ENCODE measurements at regions not wholly inside any gene's neighbourhood (a gene's known extent, or its start where the extent isn't known, plus 50 kb on each side); places are given as distances from the start of the nearest gene placed in this dataset.

DNA sequence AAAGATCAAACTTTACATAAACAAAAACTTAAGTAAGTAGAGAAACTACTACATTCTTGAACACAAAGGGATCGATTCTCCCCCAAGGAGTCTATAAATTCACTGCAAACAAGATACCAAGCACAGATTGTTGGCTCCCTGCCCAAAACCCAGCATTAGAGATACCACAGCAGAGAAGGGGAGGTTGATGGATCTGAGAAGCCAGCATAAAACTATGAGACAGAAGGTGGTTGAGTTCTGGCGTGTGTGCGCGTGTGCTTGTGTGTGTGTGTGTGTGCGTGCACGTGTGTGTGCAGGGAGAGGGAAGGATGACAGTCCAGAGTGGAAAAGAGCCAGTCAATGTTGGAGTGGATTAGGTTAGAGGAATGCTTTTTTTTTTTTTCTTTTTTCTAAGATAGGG lies 143.2 kb upstream of the PRR20G start:
- ATAC-seq (no peak), DNase-seq (ENCODE audit: low spot score) (no peak)
- TF ChIP-seq CBFB (CRISPR knock-in tag; IDR thresholded peaks at IDR 0.05; ENCODE audit: low read depth) (no peak), JAZF1 (CRISPR knock-in tag; IDR thresholded peaks at IDR 0.05) (no peak), PRDM15 (CRISPR knock-in tag; IDR thresholded peaks at IDR 0.05) (no peak), ZNF671 (CRISPR knock-in tag; IDR thresholded peaks at IDR 0.05) (no peak), ZNF138 (CRISPR knock-in tag; conservative IDR thresholded peaks at IDR 0.05) (no peak), NR1H2 (CRISPR knock-in tag; IDR thresholded peaks at IDR 0.05) (no peak), TCF7 (CRISPR knock-in tag; IDR thresholded peaks at IDR 0.05; ENCODE audit: low read depth) (no peak), MLX (CRISPR knock-in tag; IDR thresholded peaks at IDR 0.05) (no peak), IRF1 (CRISPR knock-in tag; IDR thresholded peaks at IDR 0.05) (no peak), SP1 (CRISPR knock-in tag; conservative IDR thresholded peaks at IDR 0.05) (no peak), CREM (CRISPR knock-in tag; IDR thresholded peaks at IDR 0.05) (no peak), IRF2 (CRISPR knock-in tag; IDR thresholded peaks at IDR 0.05; ENCODE audit: borderline replicate concordance, low read depth) (no peak), ZNF263 (CRISPR knock-in tag; IDR thresholded peaks at IDR 0.05; ENCODE audit: low read depth) (no peak)
- TF ChIP-seq, protein P1, sequence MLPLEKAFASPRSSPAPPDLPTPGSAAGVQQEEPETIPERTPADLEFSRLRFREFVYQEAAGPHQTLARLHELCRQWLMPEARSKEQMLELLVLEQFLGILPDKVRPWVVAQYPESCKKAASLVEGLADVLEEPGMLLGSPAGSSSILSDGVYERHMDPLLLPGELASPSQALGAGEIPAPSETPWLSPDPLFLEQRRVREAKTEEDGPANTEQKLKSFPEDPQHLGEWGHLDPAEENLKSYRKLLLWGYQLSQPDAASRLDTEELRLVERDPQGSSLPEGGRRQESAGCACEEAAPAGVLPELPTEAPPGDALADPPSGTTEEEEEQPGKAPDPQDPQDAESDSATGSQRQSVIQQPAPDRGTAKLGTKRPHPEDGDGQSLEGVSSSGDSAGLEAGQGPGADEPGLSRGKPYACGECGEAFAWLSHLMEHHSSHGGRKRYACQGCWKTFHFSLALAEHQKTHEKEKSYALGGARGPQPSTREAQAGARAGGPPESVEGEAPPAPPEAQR (CRISPR knock-in tag; IDR thresholded peaks at IDR 0.05), result no peak
- TF ChIP-seq, protein P2, sequence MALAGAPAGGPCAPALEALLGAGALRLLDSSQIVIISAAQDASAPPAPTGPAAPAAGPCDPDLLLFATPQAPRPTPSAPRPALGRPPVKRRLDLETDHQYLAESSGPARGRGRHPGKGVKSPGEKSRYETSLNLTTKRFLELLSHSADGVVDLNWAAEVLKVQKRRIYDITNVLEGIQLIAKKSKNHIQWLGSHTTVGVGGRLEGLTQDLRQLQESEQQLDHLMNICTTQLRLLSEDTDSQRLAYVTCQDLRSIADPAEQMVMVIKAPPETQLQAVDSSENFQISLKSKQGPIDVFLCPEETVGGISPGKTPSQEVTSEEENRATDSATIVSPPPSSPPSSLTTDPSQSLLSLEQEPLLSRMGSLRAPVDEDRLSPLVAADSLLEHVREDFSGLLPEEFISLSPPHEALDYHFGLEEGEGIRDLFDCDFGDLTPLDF (CRISPR knock-in tag; IDR thresholded peaks at IDR 0.05), result no peak
- TF ChIP-seq, protein P3, sequence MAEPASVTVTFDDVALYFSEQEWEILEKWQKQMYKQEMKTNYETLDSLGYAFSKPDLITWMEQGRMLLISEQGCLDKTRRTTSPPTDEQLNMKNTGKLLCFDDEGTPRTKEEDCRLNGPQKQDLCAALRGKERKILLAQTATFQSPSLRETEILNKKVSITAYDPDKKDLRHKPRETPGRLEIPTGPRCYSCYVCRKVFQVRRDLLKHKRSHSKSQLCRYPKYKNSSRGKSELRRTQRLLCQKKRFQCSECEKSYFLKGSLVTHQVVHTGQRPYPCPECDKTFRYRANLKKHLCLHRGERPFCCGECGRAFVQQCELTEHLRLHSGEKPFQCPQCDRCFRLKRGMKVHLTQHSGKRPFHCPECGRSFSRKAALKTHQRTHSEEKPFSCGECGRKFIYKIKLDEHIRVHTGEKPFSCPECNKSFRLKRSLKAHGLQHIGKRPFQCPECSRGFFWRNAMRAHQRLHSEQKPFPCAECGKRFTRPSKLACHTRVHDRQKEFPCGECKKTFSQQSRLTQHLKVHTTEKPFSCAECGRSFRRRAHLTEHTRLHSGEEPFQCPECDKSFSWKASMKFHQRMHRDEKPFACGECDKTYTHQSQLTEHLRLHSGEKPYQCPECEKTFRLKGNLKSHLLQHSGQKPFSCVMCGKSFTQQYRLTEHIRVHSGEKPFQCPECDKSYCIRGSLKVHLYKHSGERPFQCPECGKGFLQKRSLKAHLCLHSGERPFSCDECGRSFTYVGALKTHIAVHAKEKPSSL (CRISPR knock-in tag; conservative IDR thresholded peaks at IDR 0.05), result no peak
- TF ChIP-seq, protein P4, sequence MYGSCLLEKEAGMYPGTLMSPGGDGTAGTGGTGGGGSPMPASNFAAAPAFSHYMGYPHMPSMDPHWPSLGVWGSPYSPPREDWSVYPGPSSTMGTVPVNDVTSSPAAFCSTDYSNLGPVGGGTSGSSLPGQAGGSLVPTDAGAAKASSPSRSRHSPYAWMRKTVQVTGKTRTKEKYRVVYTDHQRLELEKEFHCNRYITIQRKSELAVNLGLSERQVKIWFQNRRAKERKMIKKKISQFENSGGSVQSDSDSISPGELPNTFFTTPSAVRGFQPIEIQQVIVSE (CRISPR knock-in tag; IDR thresholded peaks at IDR 0.05; ENCODE audit: borderline replicate concordance), result no peak
- TF ChIP-seq, protein P5, sequence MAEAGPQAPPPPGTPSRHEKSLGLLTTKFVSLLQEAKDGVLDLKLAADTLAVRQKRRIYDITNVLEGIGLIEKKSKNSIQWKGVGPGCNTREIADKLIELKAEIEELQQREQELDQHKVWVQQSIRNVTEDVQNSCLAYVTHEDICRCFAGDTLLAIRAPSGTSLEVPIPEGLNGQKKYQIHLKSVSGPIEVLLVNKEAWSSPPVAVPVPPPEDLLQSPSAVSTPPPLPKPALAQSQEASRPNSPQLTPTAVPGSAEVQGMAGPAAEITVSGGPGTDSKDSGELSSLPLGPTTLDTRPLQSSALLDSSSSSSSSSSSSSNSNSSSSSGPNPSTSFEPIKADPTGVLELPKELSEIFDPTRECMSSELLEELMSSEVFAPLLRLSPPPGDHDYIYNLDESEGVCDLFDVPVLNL (CRISPR knock-in tag; IDR thresholded peaks at IDR 0.05; ENCODE audit: borderline replicate concordance, low read depth), result no peak
- peaks cover 6% of the 10 kb centered on the region; the same call in 1 of the 2 replicates for H3K9me3 Mint-ChIP-seq
- H3K27ac Mint-ChIP-seq, result no peak overlapping the region
- H3K4me3 Mint-ChIP-seq, result no peak overlapping the region
- CTCF ChIA-PET, result no interaction called here
- H3K4me1 Mint-ChIP-seq, result peaks cover 13% of the 10 kb centered on the region
- H3K36me3 Mint-ChIP-seq, result no peaks in the 10 kb centered on the region
- H3K27me3 Mint-ChIP-seq (ENCODE audit: low read depth), result 0 out of 2 replicates have a peak, but pooled peaks cover 3% of the 10 kb centered on the region
- POLR2A ChIA-PET, result no interaction called here

Measured in WTC11 (cell line).